Spleen (tissue), 11 donors: ENCODE measurements at regions not wholly inside any gene's neighbourhood (a gene's known extent, or its start where the extent isn't known, plus 50 kb on each side); places are given as distances from the start of the nearest gene placed in this dataset.

ENCODE experiments used
- DNase-seq: peaks from one replicate; pipeline ENCODE4 v3.0.0-alpha.2; 2020
- H3K27ac ChIP-seq, 8 donors: fragments of 200-600 bp; sonication (generic) in 7 of 8; 1 replicate in 4 of 8; 2 replicates in 4 of 8; pipeline versions ENCODE4 v1.5.0 to v1.8.0; 2016 to 2021; ENCODE audit warnings: inconsistent platforms in 4 of 8, mild to moderate bottlenecking in 4 of 8, moderate library complexity in 1 of 8
- H3K27me3 ChIP-seq, 7 donors: fragments of 200-600 bp; sonication (generic) in 6 of 7; replicated peaks in 1 of 7; 1 replicate in 4 of 7; 2 replicates in 3 of 7; pipeline versions ENCODE4 v1.5.0 to v1.8.0; 2016 to 2021; ENCODE audit warnings: inconsistent platforms in 3 of 7, mild to moderate bottlenecking in 1 of 7
- H3K36me3 ChIP-seq, 6 donors: fragments of 200-600 bp; sonication (generic) in 5 of 6; 1 replicate in 4 of 6; 2 replicates in 2 of 6; pipeline versions ENCODE4 v1.5.0 to v1.8.0; 2016 to 2021; ENCODE audit warnings: inconsistent platforms in 2 of 6
- H3K4me1 ChIP-seq, 6 donors: fragments of 200-600 bp; sonication (generic) in 5 of 6; 1 replicate in 3 of 6; 2 replicates in 3 of 6; pipeline versions ENCODE4 v1.5.0 to v1.8.0; 2016 to 2021; ENCODE audit warnings: inconsistent platforms in 3 of 6
- H3K4me3 ChIP-seq, 8 donors: fragments of 200-600 bp; sonication (generic) in 7 of 8; 1 replicate in 4 of 8; 2 replicates in 4 of 8; pipeline versions ENCODE4 v1.5.0 to v1.8.0; 2016 to 2021; ENCODE audit warnings: inconsistent platforms in 4 of 8, mild to moderate bottlenecking in 4 of 8, moderate library complexity in 2 of 8
- H3K9me3 ChIP-seq, 8 donors: fragments of 200-600 bp; sonication (generic) in 7 of 8; 1 replicate in 4 of 8; 2 replicates in 4 of 8; pipeline versions ENCODE4 v1.5.0 to v1.8.0; 2016 to 2021; ENCODE audit warnings: inconsistent platforms in 4 of 8
- POLR2A ChIP-seq, 3 donors: fragments of 450-650 bp; IDR thresholded peaks; one replicate each; pipeline ENCODE4 v1.5.1; 2017; ENCODE audit warnings: antibody characterized with exemption in 3 of 3, mild to moderate bottlenecking in 1 of 3
- POLR2AphosphoS5 ChIP-seq, 3 donors: sonication (generic); formaldehyde crosslinking; IDR thresholded peaks; one replicate each; pipeline ENCODE4 v1.5.1; 2017; ENCODE audit warnings: antibody characterized with exemption in 3 of 3
- WGBS, 5 donors: extraction: QIAGEN DNeasy Blood & Tissue Kit in 3 of 5; methylation state at CpG; one replicate each; pipeline versions ENCODE4 v1.1.5 to v1.1.7; 2013 to 2018; 5-methylcytosine and 5-hydroxymethylcytosine counted together
- intact Hi-C: fragments of 100-400 bp; cut with DNase I; formaldehyde crosslinking; loops from one replicate; pipeline ENCODE4 v1.15.0; 2023; ENCODE audit warnings: low total_unique reads
- TF ChIP-seq, protein P1 (sequence below), 11 experiments: fragments of 200-600 bp in 7 of 11; fragments of 450-650 bp in 4 of 11; sonication (generic) in 4 of 11; IDR thresholded peaks in 8 of 11; conservative IDR thresholded peaks in 3 of 11; 1 replicate in 7 of 11; 2 replicates in 4 of 11; pipeline versions ENCODE4 v1.4.0 to v1.8.0; 2016 to 2021; ENCODE audit warnings: antibody characterized with exemption in 11 of 11, inconsistent platforms in 4 of 11, mild to moderate bottlenecking in 1 of 11
- donor health status: healthy with polysubstance abuse.
- donor health status: DM: no; HTN: no; CAD: no; lungs with moderate emphysema.
- donor health status: DM: no; HTN: no; CAD: no.
- donor health status: Bipolar disorder and iron deficiency.
- donor health status: healthy.
- donor health status: DM: no; HTN: no; CAD: no.
- donor health status: DM: yes; HTN: yes; CAD: no.

DNA sequence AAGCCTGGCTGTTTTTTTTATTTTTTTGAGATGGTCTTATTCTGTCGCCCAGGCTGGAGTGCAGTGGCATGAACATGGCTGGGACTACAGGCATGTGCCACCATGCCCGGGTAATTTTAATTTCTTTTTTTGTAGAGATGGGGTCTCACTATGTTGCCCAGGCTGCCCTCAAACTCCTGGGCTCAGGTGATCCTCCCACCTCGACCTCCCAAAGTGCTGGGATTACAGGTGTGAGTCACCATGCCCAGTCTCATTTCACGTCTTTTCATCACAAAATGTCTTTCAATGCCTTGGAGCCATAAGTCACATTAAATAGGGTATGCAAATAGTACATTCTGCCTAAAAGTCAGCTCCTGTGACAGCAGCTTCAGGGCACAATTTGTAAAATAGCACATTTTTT is 52.8 kb downstream of the SOX2 start:
- H3K27ac ChIP-seq = no peak overlapping the region
- H3K4me1 ChIP-seq = no peaks in the 10 kb centered on the region
- no peak for DNase-seq
- H3K27me3 ChIP-seq = peaks cover 0 to 18% (median 0%) of the 10 kb centered on the region in 7 donors
- WGBS, 5 donors = 77 to 87% (median 86%) methylated on average over 4 of the region's 4 CpGs
- peaks cover 0 to 3% (median 0%) of the 10 kb centered on the region in 8 donors for H3K9me3 ChIP-seq
- TF ChIP-seq, protein P1, sequence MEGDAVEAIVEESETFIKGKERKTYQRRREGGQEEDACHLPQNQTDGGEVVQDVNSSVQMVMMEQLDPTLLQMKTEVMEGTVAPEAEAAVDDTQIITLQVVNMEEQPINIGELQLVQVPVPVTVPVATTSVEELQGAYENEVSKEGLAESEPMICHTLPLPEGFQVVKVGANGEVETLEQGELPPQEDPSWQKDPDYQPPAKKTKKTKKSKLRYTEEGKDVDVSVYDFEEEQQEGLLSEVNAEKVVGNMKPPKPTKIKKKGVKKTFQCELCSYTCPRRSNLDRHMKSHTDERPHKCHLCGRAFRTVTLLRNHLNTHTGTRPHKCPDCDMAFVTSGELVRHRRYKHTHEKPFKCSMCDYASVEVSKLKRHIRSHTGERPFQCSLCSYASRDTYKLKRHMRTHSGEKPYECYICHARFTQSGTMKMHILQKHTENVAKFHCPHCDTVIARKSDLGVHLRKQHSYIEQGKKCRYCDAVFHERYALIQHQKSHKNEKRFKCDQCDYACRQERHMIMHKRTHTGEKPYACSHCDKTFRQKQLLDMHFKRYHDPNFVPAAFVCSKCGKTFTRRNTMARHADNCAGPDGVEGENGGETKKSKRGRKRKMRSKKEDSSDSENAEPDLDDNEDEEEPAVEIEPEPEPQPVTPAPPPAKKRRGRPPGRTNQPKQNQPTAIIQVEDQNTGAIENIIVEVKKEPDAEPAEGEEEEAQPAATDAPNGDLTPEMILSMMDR (IDR thresholded peaks at IDR 0.05 in 8 of 11, conservative IDR thresholded peaks at IDR 0.05 in 3 of 11) = no peak
- TF ChIP-seq POLR2A (IDR thresholded peaks at IDR 0.05) (no peak), POLR2AphosphoS5 (IDR thresholded peaks at IDR 0.05) (no peak)
- H3K4me3 ChIP-seq = no peak overlapping the region
- intact Hi-C loops = no loop called here
- no peaks in the 10 kb centered on the region for H3K36me3 ChIP-seq

DNA sequence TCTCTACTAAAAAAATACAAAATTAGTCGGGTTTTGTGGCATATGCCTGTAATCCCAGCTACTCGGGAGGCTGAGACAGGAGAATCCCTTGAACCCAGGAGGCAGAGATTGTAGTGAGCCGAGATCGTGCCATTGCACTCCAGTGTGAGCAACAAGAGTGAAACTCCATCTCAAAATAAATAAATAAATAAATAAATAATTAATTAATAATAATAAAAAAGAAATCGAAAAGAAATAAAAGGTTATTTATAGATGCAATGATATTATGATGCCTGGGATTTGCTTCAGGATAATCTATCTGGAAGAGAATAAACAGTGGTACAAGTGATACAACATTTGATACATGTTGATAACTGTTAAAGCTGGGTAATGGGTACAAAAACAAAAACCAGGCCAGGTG is 58.6 kb downstream of the SOX2 start:
- no peak overlapping the region for H3K4me3 ChIP-seq
- H3K9me3 ChIP-seq = no peaks in the 10 kb centered on the region
- no peaks in the 10 kb centered on the region for H3K4me1 ChIP-seq
- intact Hi-C loops = no loop called here
- TF ChIP-seq POLR2A (IDR thresholded peaks at IDR 0.05) (no peak), POLR2AphosphoS5 (IDR thresholded peaks at IDR 0.05) (no peak)
- TF ChIP-seq, protein P1 (IDR thresholded peaks at IDR 0.05 in 8 of 11, conservative IDR thresholded peaks at IDR 0.05 in 3 of 11) = no peak
- no peak for DNase-seq
- no peak overlapping the region for H3K27ac ChIP-seq
- 85 to 91% (median 89%) methylated on average over 5 of the region's 5 CpGs for WGBS, 5 donors
- no peaks in the 10 kb centered on the region for H3K36me3 ChIP-seq
- H3K27me3 ChIP-seq = peaks cover 0 to 5% (median 0%) of the 10 kb centered on the region in 7 donors

DNA sequence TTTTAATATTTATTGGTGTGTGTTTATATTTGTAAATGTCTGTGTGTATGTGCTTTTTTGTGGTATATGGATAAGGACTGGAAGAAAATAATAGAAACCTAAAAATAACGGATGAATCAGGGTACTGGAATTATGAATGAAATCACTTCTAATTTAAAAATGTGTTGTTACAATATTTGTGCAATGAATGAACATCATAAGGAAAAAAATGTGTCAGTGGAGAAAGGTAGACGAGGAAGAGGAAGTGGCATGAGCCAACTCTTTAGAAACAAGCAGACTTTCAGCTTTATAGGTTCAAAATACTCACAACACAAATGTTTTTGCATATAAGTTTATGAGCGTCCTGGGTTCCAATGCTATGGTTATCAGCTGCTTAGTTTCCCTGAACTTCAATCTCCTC is 59.4 kb downstream of the SOX2 start:
- H3K36me3 ChIP-seq = no peaks in the 10 kb centered on the region
- no peak for TF ChIP-seq POLR2AphosphoS5 (IDR thresholded peaks at IDR 0.05)
- TF ChIP-seq, protein P1 (IDR thresholded peaks at IDR 0.05 in 8 of 11, conservative IDR thresholded peaks at IDR 0.05 in 3 of 11) = no peak
- no peak for TF ChIP-seq POLR2A (IDR thresholded peaks at IDR 0.05)
- H3K4me1 ChIP-seq = no peaks in the 10 kb centered on the region
- no peak overlapping the region for H3K27ac ChIP-seq
- no peak overlapping the region for H3K4me3 ChIP-seq
- 55 to 61% (median 59%) methylated on average over 3 of the region's 3 CpGs for WGBS, 5 donors
- DNase-seq = no peak
- H3K27me3 ChIP-seq = peaks cover 0 to 5% (median 0%) of the 10 kb centered on the region in 7 donors
- intact Hi-C loops = no loop called here
- H3K9me3 ChIP-seq = no peaks in the 10 kb centered on the region

DNA sequence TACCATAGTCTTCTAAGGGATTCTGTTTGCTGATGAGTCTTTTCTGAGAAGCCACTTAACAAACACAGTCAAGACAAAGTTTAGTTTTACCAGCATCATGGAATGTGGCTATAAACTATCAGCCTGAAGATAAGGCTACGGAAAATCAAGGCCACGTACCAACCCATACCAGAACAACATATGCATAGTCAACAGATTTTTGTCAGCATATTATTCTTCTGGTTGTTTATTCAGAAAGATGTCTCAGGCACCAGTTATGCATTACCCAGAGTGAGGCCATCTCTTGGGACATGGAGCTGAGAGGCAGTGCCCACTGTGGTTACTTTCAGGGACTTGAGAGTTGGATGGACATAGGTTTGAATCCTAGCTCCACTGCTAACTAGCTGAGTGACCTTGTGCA is 60.4 kb downstream of the SOX2 start:
- Histone ChIP-seq H3K27ac (no peak overlapping the region), H3K27me3 (no peaks in the 10 kb centered on the region), H3K9me3 (no peaks in the 10 kb centered on the region), H3K4me3 (no peak overlapping the region), H3K36me3 (no peaks in the 10 kb centered on the region), H3K4me1 (no peaks in the 10 kb centered on the region)
- intact Hi-C loops = no loop called here
- TF ChIP-seq POLR2A (IDR thresholded peaks at IDR 0.05) (no peak), POLR2AphosphoS5 (IDR thresholded peaks at IDR 0.05) (no peak)
- TF ChIP-seq, protein P1 (IDR thresholded peaks at IDR 0.05 in 8 of 11, conservative IDR thresholded peaks at IDR 0.05 in 3 of 11) = no peak
- no peak for DNase-seq
- 51 to 83% (median 76%) methylated on average over 2 of the region's 2 CpGs for WGBS, 5 donors
